ENCODE measurements at regions not wholly inside any gene's neighbourhood (a gene's known extent, or its start where the extent isn't known, plus 50 kb on each side); places are given as distances from the start of the nearest gene placed in this dataset.

GRCh38 chr22:27668828-27669797 is 132.4 kb downstream of the MN1 start:
- no peak overlapping the region for H3K4me3 Mint-ChIP-seq
- CTCF ChIA-PET: no interaction called here
- ATAC-seq (ENCODE audit: low read depth) (no peak), DNase-seq (no peak)
- Histone ChIP-seq H3K4me1 (ENCODE audit: control insufficient read depth in 2 of 2, insufficient read depth in 2 of 2, low read length in 2 of 2) (peaks cover 0 to 2% of the 10 kb centered on the region in 2 donors), H4K20me1 (ENCODE audit: control insufficient read depth, insufficient read depth, low read length, poor library complexity, severe bottlenecking) (no peaks in the 10 kb centered on the region), H3K79me2 (ENCODE audit: control insufficient read depth, insufficient read depth, low read length) (no peaks in the 10 kb centered on the region), H3K4me2 (replicated peaks; ENCODE audit: low read depth, low read length, poor library complexity, severe bottlenecking) (no peak overlapping the region), H2AFZ (ENCODE audit: insufficient read depth, low read depth, low read length, poor library complexity, severe bottlenecking) (no peak overlapping the region), H3K27me3 (replicated peaks in 1 of 4; ENCODE audit: control extremely low read depth in 1 of 4, control insufficient read depth in 3 of 4, insufficient read depth in 4 of 4, low read length in 3 of 4) (peaks cover 0 to 21% (median 4%) of the 10 kb centered on the region in 4 experiments), H3K27ac (ENCODE audit: low read length in 2 of 2) (no peak overlapping the region), H3K9ac (ENCODE audit: low read length) (no peak overlapping the region), H3K36me3 (replicated peaks in 1 of 2; ENCODE audit: control extremely low read depth in 1 of 2, control insufficient read depth in 1 of 2, extremely low read depth in 1 of 2, insufficient read depth in 2 of 2, low read length in 1 of 2) (no peaks in the 10 kb centered on the region), H3K4me3 (ENCODE audit: control extremely low read depth in 1 of 5, extremely low read depth in 1 of 5, insufficient read depth in 1 of 5, low read depth in 2 of 5, low read length in 4 of 5) (no peak overlapping the region), H3K9me3 (ENCODE audit: control extremely low read depth in 1 of 3, control insufficient read depth in 2 of 3, insufficient read depth in 1 of 3, low read length in 2 of 3) (peaks cover 0 to 30% (median 4%) of the 10 kb centered on the region in 3 donors)
- peaks cover 34% of the 10 kb centered on the region for H3K27me3 Mint-ChIP-seq
- intact Hi-C loops (cut with micrococcal nuclease): no loop called here
- POLR2A ChIA-PET: no interaction called here
- 3% methylated on average over 7 of the region's 7 CpGs for WGBS (ENCODE audit: insufficient coverage)
- peaks cover 4% of the 10 kb centered on the region for H3K9me3 Mint-ChIP-seq (ENCODE audit: insufficient read depth)
- H3K4me1 Mint-ChIP-seq: no peaks in the 10 kb centered on the region
- H3K27ac Mint-ChIP-seq: no peak overlapping the region
- no peak for TF ChIP-seq EZH2 (IDR thresholded peaks at IDR 0.05; ENCODE audit: borderline replicate concordance, insufficient read depth, low read depth, low read length, poor library complexity, severe bottlenecking)
- no peak for TF ChIP-seq CTCF (IDR thresholded peaks at IDR 0.05)
